ENCODE measurements at regions not wholly inside any gene's neighbourhood (a gene's known extent, or its start where the extent isn't known, plus 50 kb on each side); places are given as distances from the start of the nearest gene placed in this dataset.
"Not testable (repeated sequence)": the region's sequence is repeated elsewhere in the genome, so short reads cannot be mapped to it uniquely, and the experiment has no call there.

DNA sequence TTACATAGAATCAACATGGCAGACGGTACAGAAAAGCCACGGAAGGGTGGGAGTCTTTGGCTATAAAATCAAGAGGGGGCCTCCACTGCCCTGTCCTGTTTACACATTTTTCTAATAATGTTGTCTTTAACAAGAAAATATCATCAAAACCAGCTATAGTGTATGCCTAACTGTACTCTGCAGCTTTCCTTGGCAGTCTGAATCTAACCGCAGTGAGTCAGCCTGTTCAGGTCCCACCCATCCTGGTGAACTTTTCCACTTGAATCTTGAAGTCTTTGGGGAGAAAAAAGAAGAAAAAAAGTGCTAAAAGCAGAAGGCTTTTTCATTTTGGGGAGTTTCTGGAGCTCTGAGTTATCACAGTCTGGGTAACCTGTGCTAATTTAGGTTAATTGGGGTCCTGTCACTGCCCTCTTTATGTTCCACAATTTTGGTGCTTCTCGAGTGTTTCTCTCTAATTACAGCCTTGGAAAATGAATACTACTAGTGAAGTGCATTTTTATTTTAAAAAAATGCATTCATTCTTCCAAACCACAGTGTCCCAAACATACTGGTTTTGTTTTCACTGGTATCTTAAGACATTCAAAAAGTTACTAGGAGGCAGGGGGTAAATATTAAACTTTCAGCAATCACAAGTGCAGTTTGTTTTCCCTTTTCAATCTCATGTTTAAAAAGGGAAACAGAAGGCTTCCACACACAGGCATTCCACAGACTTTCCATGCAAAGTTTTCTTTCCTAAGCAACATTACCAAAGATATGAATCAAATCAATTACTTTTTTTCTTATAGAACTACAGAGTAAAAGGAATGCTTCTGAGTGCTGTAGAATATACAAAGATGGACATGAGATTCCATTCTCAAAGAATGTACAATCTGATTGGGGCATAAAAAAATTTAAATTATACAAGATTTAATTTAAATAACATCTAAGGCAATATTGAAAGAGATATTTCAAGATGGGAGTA, 86.8 kb upstream of the SEC22B start:
- CTCF ChIA-PET; intact Hi-C loops (cut with micrococcal nuclease): not testable (repeated sequence)

DNA sequence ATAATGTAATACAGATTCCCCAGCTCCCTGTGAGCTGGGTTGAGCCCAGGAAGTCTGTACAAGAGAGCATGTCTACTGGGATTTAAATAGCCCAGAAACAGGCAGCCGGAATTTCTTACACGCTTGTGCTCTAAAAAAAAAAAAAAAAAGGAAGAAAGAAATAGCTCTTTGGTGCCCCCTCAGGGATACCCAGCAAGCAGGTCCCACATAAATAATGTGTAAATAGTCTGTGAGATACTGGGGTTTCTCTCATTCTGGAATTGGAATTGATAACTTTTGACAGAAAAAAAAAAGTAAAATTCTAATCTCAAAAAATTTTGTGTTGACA, 81.4 kb upstream of the SEC22B start:
- H2AFZ ChIP-seq (ENCODE audit: insufficient read depth, low read depth, low read length, poor library complexity, severe bottlenecking); H3K4me3 Mint-ChIP-seq; H3K27ac Mint-ChIP-seq; H3K4me3 ChIP-seq (ENCODE audit: control extremely low read depth in 1 of 5, extremely low read depth in 1 of 5, insufficient read depth in 1 of 5, low read depth in 2 of 5, low read length in 4 of 5); H3K27me3 Mint-ChIP-seq; H3K4me2 ChIP-seq (replicated peaks; ENCODE audit: low read depth, low read length, poor library complexity, severe bottlenecking); H3K9ac ChIP-seq (ENCODE audit: low read length); H3K79me2 ChIP-seq (ENCODE audit: control insufficient read depth, insufficient read depth, low read length); intact Hi-C loops (cut with micrococcal nuclease); POLR2A ChIA-PET; H3K9me3 ChIP-seq (ENCODE audit: control extremely low read depth in 1 of 3, control insufficient read depth in 2 of 3, insufficient read depth in 1 of 3, low read length in 2 of 3); H3K27me3 ChIP-seq (replicated peaks in 1 of 4; ENCODE audit: control extremely low read depth in 1 of 4, control insufficient read depth in 3 of 4, insufficient read depth in 4 of 4, low read length in 3 of 4); H3K27ac ChIP-seq (ENCODE audit: low read length in 2 of 2); H4K20me1 ChIP-seq (ENCODE audit: control insufficient read depth, insufficient read depth, low read length, poor library complexity, severe bottlenecking); H3K4me1 ChIP-seq (ENCODE audit: control insufficient read depth in 2 of 2, insufficient read depth in 2 of 2, low read length in 2 of 2); H3K4me1 Mint-ChIP-seq; H3K9me3 Mint-ChIP-seq (ENCODE audit: insufficient read depth); CTCF ChIA-PET; H3K36me3 ChIP-seq (replicated peaks in 1 of 2; ENCODE audit: control extremely low read depth in 1 of 2, control insufficient read depth in 1 of 2, extremely low read depth in 1 of 2, insufficient read depth in 2 of 2, low read length in 1 of 2); DNase-seq: not testable (repeated sequence)
- no CpG with 5 or more reads among the region's 2 CpGs for WGBS (ENCODE audit: insufficient coverage)
- ATAC-seq (ENCODE audit: low read depth), result peak; percentile 36

More for the DNA sequence above, 86.8 kb upstream of the SEC22B start:
- H3K4me2 ChIP-seq (replicated peaks; ENCODE audit: low read depth, low read length, poor library complexity, severe bottlenecking); POLR2A ChIA-PET; H3K27me3 Mint-ChIP-seq; H3K27me3 ChIP-seq (replicated peaks in 1 of 4; ENCODE audit: control extremely low read depth in 1 of 4, control insufficient read depth in 3 of 4, insufficient read depth in 4 of 4, low read length in 3 of 4); ATAC-seq (ENCODE audit: low read depth); H3K27ac ChIP-seq (ENCODE audit: low read length in 2 of 2); H2AFZ ChIP-seq (ENCODE audit: insufficient read depth, low read depth, low read length, poor library complexity, severe bottlenecking); H3K36me3 ChIP-seq (replicated peaks in 1 of 2; ENCODE audit: control extremely low read depth in 1 of 2, control insufficient read depth in 1 of 2, extremely low read depth in 1 of 2, insufficient read depth in 2 of 2, low read length in 1 of 2); H4K20me1 ChIP-seq (ENCODE audit: control insufficient read depth, insufficient read depth, low read length, poor library complexity, severe bottlenecking); H3K9me3 Mint-ChIP-seq (ENCODE audit: insufficient read depth); H3K4me3 ChIP-seq (ENCODE audit: control extremely low read depth in 1 of 5, extremely low read depth in 1 of 5, insufficient read depth in 1 of 5, low read depth in 2 of 5, low read length in 4 of 5); H3K9ac ChIP-seq (ENCODE audit: low read length); H3K4me1 ChIP-seq (ENCODE audit: control insufficient read depth in 2 of 2, insufficient read depth in 2 of 2, low read length in 2 of 2); H3K9me3 ChIP-seq (ENCODE audit: control extremely low read depth in 1 of 3, control insufficient read depth in 2 of 3, insufficient read depth in 1 of 3, low read length in 2 of 3); DNase-seq; H3K27ac Mint-ChIP-seq; H3K79me2 ChIP-seq (ENCODE audit: control insufficient read depth, insufficient read depth, low read length); H3K4me3 Mint-ChIP-seq; H3K4me1 Mint-ChIP-seq: not testable (repeated sequence)
- no CpG with 5 or more reads among the region's 4 CpGs for WGBS (ENCODE audit: insufficient coverage)

DNA sequence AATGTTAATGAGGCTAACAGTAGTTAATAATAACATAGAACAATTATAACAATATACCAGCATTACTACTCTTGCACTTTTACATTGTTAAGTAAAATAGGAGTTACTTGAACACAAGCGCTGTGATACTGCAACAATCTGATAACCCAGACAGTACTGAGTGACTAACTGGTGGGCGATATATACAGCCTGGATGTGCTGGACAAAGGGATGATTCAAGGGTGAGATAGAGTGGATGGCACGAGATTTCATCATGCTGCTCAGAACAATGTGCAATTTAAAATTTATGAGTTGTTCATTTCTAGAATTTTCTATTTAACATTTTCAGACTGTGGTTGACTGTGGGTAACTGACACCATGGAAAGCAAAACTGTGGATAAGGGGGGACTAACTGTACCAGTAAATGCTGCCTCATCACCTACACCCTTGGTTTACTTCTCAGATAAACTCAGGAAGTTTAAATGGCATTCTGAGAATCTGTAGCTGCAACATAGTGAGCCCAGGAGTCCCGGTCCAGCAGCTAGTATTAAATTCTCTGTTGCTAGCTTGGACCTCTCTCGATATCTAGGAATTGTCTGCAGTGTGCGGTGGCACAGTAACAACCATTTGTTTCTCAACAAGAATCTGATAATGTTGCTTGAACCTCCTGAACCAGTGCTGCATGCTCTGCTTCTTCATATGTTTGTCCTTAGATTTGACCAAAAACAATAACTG, 80.9 kb upstream of the SEC22B start:
- DNase-seq; H3K4me2 ChIP-seq (replicated peaks; ENCODE audit: low read depth, low read length, poor library complexity, severe bottlenecking); H3K4me3 ChIP-seq (ENCODE audit: control extremely low read depth in 1 of 5, extremely low read depth in 1 of 5, insufficient read depth in 1 of 5, low read depth in 2 of 5, low read length in 4 of 5); H3K27me3 ChIP-seq (replicated peaks in 1 of 4; ENCODE audit: control extremely low read depth in 1 of 4, control insufficient read depth in 3 of 4, insufficient read depth in 4 of 4, low read length in 3 of 4); H3K27ac Mint-ChIP-seq; H3K79me2 ChIP-seq (ENCODE audit: control insufficient read depth, insufficient read depth, low read length); intact Hi-C loops (cut with micrococcal nuclease); H3K9me3 ChIP-seq (ENCODE audit: control extremely low read depth in 1 of 3, control insufficient read depth in 2 of 3, insufficient read depth in 1 of 3, low read length in 2 of 3); H3K27ac ChIP-seq (ENCODE audit: low read length in 2 of 2); H3K9ac ChIP-seq (ENCODE audit: low read length); H2AFZ ChIP-seq (ENCODE audit: insufficient read depth, low read depth, low read length, poor library complexity, severe bottlenecking); H3K4me3 Mint-ChIP-seq; H3K4me1 ChIP-seq (ENCODE audit: control insufficient read depth in 2 of 2, insufficient read depth in 2 of 2, low read length in 2 of 2); CTCF ChIA-PET; ATAC-seq (ENCODE audit: low read depth); H3K9me3 Mint-ChIP-seq (ENCODE audit: insufficient read depth); H3K4me1 Mint-ChIP-seq; H4K20me1 ChIP-seq (ENCODE audit: control insufficient read depth, insufficient read depth, low read length, poor library complexity, severe bottlenecking); POLR2A ChIA-PET; H3K36me3 ChIP-seq (replicated peaks in 1 of 2; ENCODE audit: control extremely low read depth in 1 of 2, control insufficient read depth in 1 of 2, extremely low read depth in 1 of 2, insufficient read depth in 2 of 2, low read length in 1 of 2); H3K27me3 Mint-ChIP-seq: not testable (repeated sequence)
- WGBS (ENCODE audit: insufficient coverage), result no CpG with 5 or more reads among the region's 6 CpGs

- H3K27me3 Mint-ChIP-seq; DNase-seq; intact Hi-C loops (cut with micrococcal nuclease); H3K9me3 ChIP-seq (ENCODE audit: control extremely low read depth in 1 of 3, control insufficient read depth in 2 of 3, insufficient read depth in 1 of 3, low read length in 2 of 3); H3K4me3 Mint-ChIP-seq; H3K4me1 ChIP-seq (ENCODE audit: control insufficient read depth in 2 of 2, insufficient read depth in 2 of 2, low read length in 2 of 2); CTCF ChIA-PET; H3K9me3 Mint-ChIP-seq (ENCODE audit: insufficient read depth); H3K4me1 Mint-ChIP-seq; H3K4me3 ChIP-seq (ENCODE audit: control extremely low read depth in 1 of 5, extremely low read depth in 1 of 5, insufficient read depth in 1 of 5, low read depth in 2 of 5, low read length in 4 of 5); POLR2A ChIA-PET; H2AFZ ChIP-seq (ENCODE audit: insufficient read depth, low read depth, low read length, poor library complexity, severe bottlenecking); H3K27me3 ChIP-seq (replicated peaks in 1 of 4; ENCODE audit: control extremely low read depth in 1 of 4, control insufficient read depth in 3 of 4, insufficient read depth in 4 of 4, low read length in 3 of 4); H3K36me3 ChIP-seq (replicated peaks in 1 of 2; ENCODE audit: control extremely low read depth in 1 of 2, control insufficient read depth in 1 of 2, extremely low read depth in 1 of 2, insufficient read depth in 2 of 2, low read length in 1 of 2); H4K20me1 ChIP-seq (ENCODE audit: control insufficient read depth, insufficient read depth, low read length, poor library complexity, severe bottlenecking); H3K9ac ChIP-seq (ENCODE audit: low read length); H3K4me2 ChIP-seq (replicated peaks; ENCODE audit: low read depth, low read length, poor library complexity, severe bottlenecking); H3K79me2 ChIP-seq (ENCODE audit: control insufficient read depth, insufficient read depth, low read length); H3K27ac ChIP-seq (ENCODE audit: low read length in 2 of 2); ATAC-seq (ENCODE audit: low read depth); H3K27ac Mint-ChIP-seq: not testable (repeated sequence)
- whole genome bisulfite sequencing (ENCODE audit: insufficient coverage), result no CpG with 5 or more reads among the region's 2 CpGs
Observed at GRCh38 chr1:120250756-120251155, 74.4 kb upstream of the SEC22B start.

All from B cell (primary cell).